T47D (cell line): ENCODE measurements at regions not wholly inside any gene's neighbourhood (a gene's known extent, or its start where the extent isn't known, plus 50 kb on each side); places are given as distances from the start of the nearest gene placed in this dataset.

Experiments used
- DNase-seq, 2 experiments: peaks; one replicate each; pipeline versions ENCODE4 v3.0.0 to v3.0.0-alpha.2; 2011 to 2012; ENCODE audit warnings: low read depth in 1 of 2, low spot score in 1 of 2
- JUND ChIP-seq: IDR thresholded peaks from 2 replicates; pipeline ENCODE4 v1.6.1; 2012; ENCODE audit warnings: low read depth
- in situ Hi-C: cut with HindIII; loops from 2 replicates; pipeline ENCODE4 v1.10.0; 2016; ENCODE audit warnings: low sequenced_read_pairs, low pct_unique_long_range_greater_than_20kb

GRCh38 chr9:38240051-38240450 is 152.5 kb upstream of the ALDH1B1 start:
- in situ Hi-C loops: no loop called here
- no peak for TF ChIP-seq JUND
- DNase-seq: peak; percentile 56 to 61

GRCh38 chr9:38235244-38235643 is 157.3 kb upstream of the ALDH1B1 start:
- in situ Hi-C loops: no loop called here
- no peak for TF ChIP-seq JUND
- no peak for DNase-seq

- in situ Hi-C loops: no loop called here
- no peak for TF ChIP-seq JUND
- DNase-seq: no peak
These were observed 157.9 kb upstream of the ALDH1B1 start for GRCh38 chr9:38234479-38235170.

GRCh38 chr9:38233796-38234355 is 158.6 kb upstream of the ALDH1B1 start:
- in situ Hi-C loops: no loop called here
- TF ChIP-seq JUND: no peak
- DNase-seq: no peak

- TF ChIP-seq JUND: no peak
- no peak for DNase-seq
These were observed 159.2 kb upstream of the ALDH1B1 start for GRCh38 chr9:38233343-38233742.

GRCh38 chr9:38232895-38233294 is 159.6 kb upstream of the ALDH1B1 start:
- in situ Hi-C loops: no loop called here
- DNase-seq: no peak
- TF ChIP-seq JUND: no peak

More at GRCh38 chr9:38233343-38233742, 159.2 kb upstream of the ALDH1B1 start:
- in situ Hi-C loops: no loop called here

GRCh38 chr9:38229504-38230155 is 160.6 kb upstream of the SHB start:
- DNase-seq: no peak
- no peak for TF ChIP-seq JUND
- in situ Hi-C loops: no loop called here

GRCh38 chr9:38229104-38229500 is 160.1 kb upstream of the SHB start:
- no peak for DNase-seq
- no peak for TF ChIP-seq JUND
- in situ Hi-C loops: no loop called here

GRCh38 chr9:38228331-38229103 is 159.5 kb upstream of the SHB start:
- no peak for DNase-seq
- in situ Hi-C loops: no loop called here
- no peak for TF ChIP-seq JUND

GRCh38 chr9:38227656-38228055 is 158.6 kb upstream of the SHB start:
- in situ Hi-C loops: no loop called here
- no peak for TF ChIP-seq JUND
- DNase-seq: peak in 1 of 2 experiments; percentile 44

GRCh38 chr9:38227061-38227540 is 158.1 kb upstream of the SHB start:
- DNase-seq: peak; percentile 31 to 97
- in situ Hi-C loops: no loop called here
- no peak for TF ChIP-seq JUND

GRCh38 chr9:38226491-38226951 is 157.5 kb upstream of the SHB start:
- in situ Hi-C loops: no loop called here
- no peak for DNase-seq
- no peak for TF ChIP-seq JUND
